ENCODE measurements at regions not wholly inside any gene's neighbourhood (a gene's known extent, or its start where the extent isn't known, plus 50 kb on each side); places are given as distances from the start of the nearest gene placed in this dataset.
"Not testable (repeated sequence)": the region's sequence is repeated elsewhere in the genome, so short reads cannot be mapped to it uniquely, and the experiment has no call there.

DNA sequence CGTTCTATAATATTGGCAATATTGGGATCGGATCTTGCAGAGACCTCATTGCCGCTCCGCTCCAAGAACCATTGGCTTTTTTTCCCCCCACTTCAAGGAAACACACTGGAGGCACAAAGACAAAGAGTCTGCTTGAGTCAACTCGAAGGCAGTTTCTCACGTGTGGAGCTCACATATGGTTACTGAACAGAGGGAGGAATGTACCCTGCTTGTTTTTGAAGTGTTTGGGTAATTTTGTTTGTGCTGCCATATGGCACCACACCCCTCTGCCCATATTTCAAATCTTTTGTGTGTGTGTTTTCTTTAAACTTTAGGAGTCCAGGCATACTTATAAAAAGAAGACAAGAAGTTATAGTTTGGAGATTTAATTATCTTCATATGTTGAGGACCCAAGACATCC lies 595.9 kb downstream of the DTWD2 start:
- FAIRE-seq: no peak

DNA sequence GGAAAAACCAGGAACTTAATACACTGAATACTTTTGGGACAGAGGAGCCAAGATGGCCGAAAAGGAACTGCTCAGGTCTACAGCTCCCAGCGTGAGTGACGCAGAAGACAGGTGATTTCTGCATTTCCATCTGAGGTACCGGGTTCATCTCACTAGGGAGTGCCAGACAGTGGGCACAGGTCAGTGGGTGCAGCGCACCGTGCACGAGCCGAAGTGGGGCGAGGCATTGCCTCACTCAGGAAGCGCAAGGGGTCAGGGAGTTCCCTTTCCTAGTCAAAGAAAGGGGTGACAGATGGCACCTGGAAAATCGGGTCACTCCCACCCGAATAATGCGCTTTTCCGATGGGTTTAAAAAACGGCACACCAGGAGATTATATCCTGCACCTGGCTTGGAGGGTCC lies 605.4 kb downstream of the DTWD2 start:
- FAIRE-seq; DNase-seq (ENCODE audit: insufficient read length): not testable (repeated sequence)

More for the DNA sequence above, 595.9 kb downstream of the DTWD2 start:
- no peak for TF ChIP-seq TAF1 (IDR thresholded peaks at IDR 0.05; ENCODE audit: borderline replicate concordance, low read depth, low read length)
- no peak for TF ChIP-seq POLR2A (IDR thresholded peaks at IDR 0.05; ENCODE audit: low read depth, low read length)
- TF ChIP-seq POLR2AphosphoS5 (IDR thresholded peaks at IDR 0.05; ENCODE audit: low read depth, low read length): no peak
- no peak for DNase-seq (ENCODE audit: insufficient read length)

DNA sequence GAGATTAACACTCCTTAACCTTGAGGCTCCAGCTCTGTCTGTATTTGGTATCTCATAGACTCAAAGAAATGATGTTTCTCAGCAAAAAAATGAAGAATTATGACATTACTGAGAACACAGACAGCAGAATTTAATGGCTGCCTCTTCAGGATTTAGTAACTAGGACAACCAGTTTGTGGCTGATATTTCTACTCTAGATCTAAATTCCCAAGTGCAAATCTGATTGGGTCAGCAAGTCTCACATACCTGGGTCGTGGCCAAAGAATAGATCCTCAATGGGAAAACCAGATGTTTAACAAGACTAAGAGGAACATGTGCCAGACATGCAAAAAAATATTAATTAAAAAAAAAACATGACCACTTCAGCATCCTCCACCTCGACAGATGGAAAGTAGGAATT lies 608.9 kb downstream of the DTWD2 start:
- TF ChIP-seq POLR2AphosphoS5 (IDR thresholded peaks at IDR 0.05; ENCODE audit: low read depth, low read length) (no peak), POLR2A (IDR thresholded peaks at IDR 0.05; ENCODE audit: low read depth, low read length) (no peak), TAF1 (IDR thresholded peaks at IDR 0.05; ENCODE audit: borderline replicate concordance, low read depth, low read length) (no peak)
- DNase-seq (ENCODE audit: insufficient read length) (no peak), FAIRE-seq (no peak)

DNA sequence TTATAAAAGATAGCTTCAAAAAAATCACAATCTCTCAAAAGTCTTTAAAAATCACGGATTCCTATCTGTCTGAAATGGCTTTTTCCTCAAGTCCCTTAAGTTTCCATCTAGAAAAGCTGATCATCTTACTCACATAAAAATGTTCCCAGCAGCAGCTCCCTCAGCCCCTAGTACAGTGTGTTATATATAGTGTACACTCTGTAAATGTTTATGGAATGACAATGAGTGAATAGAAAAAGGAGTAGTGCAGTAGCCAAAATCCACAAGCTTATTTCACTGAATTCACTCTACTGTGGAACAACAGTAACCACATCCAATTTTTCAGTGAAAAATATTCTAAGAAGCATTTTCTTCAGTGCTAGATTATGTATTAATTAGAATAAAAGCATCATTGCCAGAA lies 609.4 kb downstream of the DTWD2 start:
- FAIRE-seq (no peak), DNase-seq (ENCODE audit: insufficient read length) (no peak)
- no peak for TF ChIP-seq TAF1 (IDR thresholded peaks at IDR 0.05; ENCODE audit: borderline replicate concordance, low read depth, low read length)
- no peak for TF ChIP-seq POLR2A (IDR thresholded peaks at IDR 0.05; ENCODE audit: low read depth, low read length)
- no peak for TF ChIP-seq POLR2AphosphoS5 (IDR thresholded peaks at IDR 0.05; ENCODE audit: low read depth, low read length)

DNA sequence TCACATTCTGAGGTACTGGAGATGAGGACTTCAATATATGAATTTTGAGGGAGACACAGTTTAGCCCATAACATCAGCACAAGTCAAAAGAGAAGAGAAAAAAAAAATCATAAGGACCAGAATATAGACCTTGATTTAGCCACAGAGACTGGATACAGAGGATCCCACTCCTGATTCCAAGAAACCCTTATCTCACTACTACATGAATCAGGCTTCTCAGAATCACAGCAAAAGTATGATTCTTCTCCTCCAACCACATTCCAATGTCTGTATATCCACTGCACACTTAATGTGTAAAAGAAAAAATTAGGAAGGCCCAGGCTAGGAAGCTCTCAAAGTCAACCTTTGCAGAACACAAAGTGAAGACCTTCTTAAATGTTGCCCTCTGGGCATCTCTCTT lies 610.9 kb downstream of the DTWD2 start:
- DNase-seq (ENCODE audit: insufficient read length) (no peak), FAIRE-seq (no peak)
- TF ChIP-seq POLR2A (IDR thresholded peaks at IDR 0.05; ENCODE audit: low read depth, low read length) (no peak), POLR2AphosphoS5 (IDR thresholded peaks at IDR 0.05; ENCODE audit: low read depth, low read length) (no peak), TAF1 (IDR thresholded peaks at IDR 0.05; ENCODE audit: borderline replicate concordance, low read depth, low read length) (no peak)

DNA sequence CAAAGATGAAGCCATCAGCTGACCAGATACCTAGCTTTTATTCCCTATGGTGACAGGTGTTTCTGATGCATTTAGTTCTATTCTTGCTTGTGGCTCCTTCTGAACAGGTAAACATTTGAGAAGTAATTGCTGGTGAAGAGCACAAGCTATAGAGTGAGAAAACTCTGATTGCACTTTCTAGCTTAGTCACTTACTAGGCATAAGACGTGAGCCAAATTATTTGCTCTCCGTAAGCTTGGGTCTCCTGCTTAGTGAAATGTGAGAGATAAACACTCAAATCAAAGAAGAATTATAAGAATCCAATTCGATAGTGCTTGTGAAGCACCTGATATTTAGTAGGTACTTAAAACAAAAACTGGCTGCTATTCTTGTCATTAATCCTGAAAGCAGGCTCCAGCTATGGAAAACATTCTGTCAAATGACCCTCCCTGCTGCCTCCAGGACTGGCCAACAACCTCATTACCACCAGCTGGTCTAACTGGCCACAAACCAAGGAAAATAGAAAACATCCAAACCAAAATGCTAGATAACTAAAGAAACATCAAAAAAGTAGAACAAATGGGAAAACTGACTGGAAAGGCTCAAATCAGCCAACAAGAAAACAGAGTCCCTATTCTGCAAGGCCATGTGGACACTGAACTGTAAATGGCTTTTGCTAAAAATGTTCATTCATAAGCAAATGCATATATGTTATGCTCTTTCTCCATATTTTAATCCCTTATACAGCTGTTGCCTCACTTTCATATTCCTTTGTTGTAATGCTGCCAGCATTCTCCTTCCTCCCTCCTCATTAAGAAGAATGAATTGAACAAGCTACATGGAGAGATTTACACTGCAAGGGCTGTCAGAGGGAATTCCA lies 616.1 kb downstream of the DTWD2 start:
- TF ChIP-seq TAF1 (IDR thresholded peaks at IDR 0.05; ENCODE audit: borderline replicate concordance, low read depth, low read length) (no peak), POLR2AphosphoS5 (IDR thresholded peaks at IDR 0.05; ENCODE audit: low read depth, low read length) (no peak), POLR2A (IDR thresholded peaks at IDR 0.05; ENCODE audit: low read depth, low read length) (no peak)
- FAIRE-seq: no peak
- DNase-seq (ENCODE audit: insufficient read length): no peak

DNA sequence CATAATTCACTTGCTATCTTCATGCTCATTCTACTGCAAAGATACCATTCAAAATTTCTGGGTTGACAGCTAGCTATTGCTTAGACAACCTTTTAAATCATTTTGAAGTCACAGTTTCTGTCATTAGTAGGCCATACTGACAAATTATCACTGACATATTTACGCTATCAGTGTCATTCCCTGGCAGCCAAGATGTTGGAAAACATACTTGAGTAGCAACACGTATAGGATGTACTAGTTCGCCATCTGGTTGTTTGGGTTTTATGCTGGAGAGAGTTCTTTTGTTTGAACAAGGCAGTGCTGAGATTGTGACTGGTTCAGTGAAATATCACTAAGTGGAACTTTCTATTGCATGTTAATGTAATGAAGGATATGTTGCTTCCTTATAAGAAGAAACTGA lies 621.9 kb downstream of the DTWD2 start:
- DNase-seq (ENCODE audit: insufficient read length): no peak

DNA sequence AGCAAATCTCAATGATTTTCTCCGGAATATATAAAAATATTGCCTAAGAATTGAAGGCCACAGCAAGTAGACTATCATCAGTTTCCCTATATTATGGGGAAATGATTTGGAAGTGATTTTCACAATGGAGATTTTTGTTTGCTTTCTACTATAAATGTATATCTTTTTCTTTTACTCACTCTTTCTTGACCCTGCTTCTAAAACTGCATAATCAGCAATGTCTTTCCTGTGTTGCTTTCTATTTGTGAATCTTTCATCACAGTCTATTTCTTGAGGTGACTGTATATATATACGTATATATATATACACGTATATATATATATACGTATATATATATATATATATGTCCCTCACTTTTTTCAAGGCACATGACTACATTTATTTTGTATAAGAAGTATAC lies 622.6 kb downstream of the DTWD2 start:
- TF ChIP-seq POLR2A (IDR thresholded peaks at IDR 0.05; ENCODE audit: low read depth, low read length): no peak
- no peak for TF ChIP-seq POLR2AphosphoS5 (IDR thresholded peaks at IDR 0.05; ENCODE audit: low read depth, low read length)
- TF ChIP-seq TAF1 (IDR thresholded peaks at IDR 0.05; ENCODE audit: borderline replicate concordance, low read depth, low read length): no peak
- FAIRE-seq: no peak

More for the DNA sequence above, 621.9 kb downstream of the DTWD2 start:
- TF ChIP-seq TAF1 (IDR thresholded peaks at IDR 0.05; ENCODE audit: borderline replicate concordance, low read depth, low read length) (no peak), POLR2AphosphoS5 (IDR thresholded peaks at IDR 0.05; ENCODE audit: low read depth, low read length) (no peak), POLR2A (IDR thresholded peaks at IDR 0.05; ENCODE audit: low read depth, low read length) (no peak)
- no peak for FAIRE-seq

DNA sequence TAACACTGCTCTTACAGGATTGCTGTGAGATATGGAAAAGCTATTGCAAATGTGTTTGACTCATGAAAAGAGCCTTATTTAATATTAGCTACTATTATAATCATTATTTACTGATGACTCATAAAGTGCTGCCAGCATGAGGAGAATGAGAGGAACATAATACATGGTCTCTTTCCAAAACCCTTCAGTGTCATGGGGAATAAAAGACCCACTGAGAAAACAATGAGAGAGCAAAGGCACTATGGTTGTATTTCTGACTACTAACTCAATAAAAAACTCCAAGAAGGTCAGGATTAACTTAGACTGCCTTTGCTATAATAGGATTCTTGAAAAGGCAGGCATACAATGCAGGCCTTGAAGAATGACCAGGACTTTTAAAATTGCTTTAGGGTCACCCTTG lies 633.5 kb downstream of the DTWD2 start:
- FAIRE-seq (no peak), DNase-seq (ENCODE audit: insufficient read length) (no peak)
- no peak for TF ChIP-seq POLR2A (IDR thresholded peaks at IDR 0.05; ENCODE audit: low read depth, low read length)
- no peak for TF ChIP-seq POLR2AphosphoS5 (IDR thresholded peaks at IDR 0.05; ENCODE audit: low read depth, low read length)
- no peak for TF ChIP-seq TAF1 (IDR thresholded peaks at IDR 0.05; ENCODE audit: borderline replicate concordance, low read depth, low read length)

More for the DNA sequence above, 622.6 kb downstream of the DTWD2 start:
- no peak for DNase-seq (ENCODE audit: insufficient read length)

DNA sequence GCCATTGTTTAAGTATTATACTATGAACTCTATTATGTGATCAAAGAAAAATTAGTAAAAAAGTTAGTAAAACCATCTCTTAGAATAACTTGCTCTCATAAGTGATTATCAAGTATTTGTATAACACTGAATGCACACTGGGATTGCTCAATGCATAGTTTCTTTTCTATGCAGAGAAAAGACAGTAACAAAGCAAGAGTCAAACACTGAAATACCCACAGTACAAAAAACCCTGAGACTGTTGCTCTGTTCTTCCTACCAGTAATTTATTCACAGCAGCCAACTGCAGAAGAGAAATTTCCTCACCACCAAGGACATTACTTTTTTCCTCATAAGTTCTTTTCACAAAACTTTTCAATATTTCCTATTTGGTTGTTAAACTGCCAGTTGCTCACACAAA lies 634.4 kb downstream of the DTWD2 start:
- DNase-seq (ENCODE audit: insufficient read length): no peak
- TF ChIP-seq TAF1 (IDR thresholded peaks at IDR 0.05; ENCODE audit: borderline replicate concordance, low read depth, low read length) (no peak), POLR2AphosphoS5 (IDR thresholded peaks at IDR 0.05; ENCODE audit: low read depth, low read length) (no peak), POLR2A (IDR thresholded peaks at IDR 0.05; ENCODE audit: low read depth, low read length) (no peak)
- no peak for FAIRE-seq

DNA sequence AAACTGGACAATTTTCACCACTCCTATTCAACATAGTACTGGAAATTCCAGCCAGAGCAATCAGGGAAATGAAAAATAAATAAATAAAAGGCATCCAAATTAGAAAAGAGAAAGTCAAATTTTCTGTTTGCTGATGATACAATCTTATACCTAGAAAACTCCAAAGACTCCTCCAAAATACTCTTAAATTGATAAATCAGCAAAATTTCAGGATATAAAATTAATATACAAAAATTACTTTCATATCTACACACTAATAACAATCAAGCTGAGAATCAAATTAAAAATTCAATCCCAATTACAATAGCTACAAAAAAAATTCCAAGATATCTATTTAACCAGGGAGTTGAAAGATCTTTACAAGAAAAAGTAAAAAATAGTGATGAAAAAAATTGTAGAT lies 651.9 kb downstream of the DTWD2 start:
- no peak for TF ChIP-seq POLR2A (IDR thresholded peaks at IDR 0.05; ENCODE audit: low read depth, low read length)
- no peak for TF ChIP-seq POLR2AphosphoS5 (IDR thresholded peaks at IDR 0.05; ENCODE audit: low read depth, low read length)
- no peak for TF ChIP-seq TAF1 (IDR thresholded peaks at IDR 0.05; ENCODE audit: borderline replicate concordance, low read depth, low read length)
- DNase-seq (ENCODE audit: insufficient read length): no peak
- no peak for FAIRE-seq

DNA sequence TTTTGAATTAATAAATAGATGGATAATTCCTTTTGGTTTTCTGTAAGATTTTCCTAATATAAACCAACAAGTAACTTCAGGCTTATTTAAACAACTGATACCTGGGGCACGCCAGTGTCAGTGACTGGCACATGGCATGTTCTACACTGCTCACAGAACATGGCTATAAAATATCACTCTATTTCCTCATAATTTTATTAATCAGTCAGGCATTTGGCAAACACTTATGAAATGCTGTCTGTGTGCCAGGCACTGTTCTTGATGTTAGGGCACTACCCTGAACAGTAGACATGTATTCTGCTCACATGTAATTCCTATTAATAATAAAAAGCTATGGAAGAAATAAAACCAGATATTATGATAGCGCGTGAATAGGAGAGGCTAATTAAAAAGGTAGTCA lies 661.0 kb downstream of the DTWD2 start:
- no peak for TF ChIP-seq POLR2AphosphoS5 (IDR thresholded peaks at IDR 0.05; ENCODE audit: low read depth, low read length)
- TF ChIP-seq TAF1 (IDR thresholded peaks at IDR 0.05; ENCODE audit: borderline replicate concordance, low read depth, low read length): no peak
- no peak for TF ChIP-seq POLR2A (IDR thresholded peaks at IDR 0.05; ENCODE audit: low read depth, low read length)
- FAIRE-seq (no peak), DNase-seq (ENCODE audit: insufficient read length) (no peak)

All from GM12892 (cell line).